IMR-90 (cell line): ENCODE measurements at regions not wholly inside any gene's neighbourhood (a gene's known extent, or its start where the extent isn't known, plus 50 kb on each side); places are given as distances from the start of the nearest gene placed in this dataset.

Source experiments
- CHD1 ChIP-seq: IDR thresholded peaks from 2 replicates; pipeline ENCODE4 v1.6.1; 2012; ENCODE audit warnings: low read depth, low read length, improper control_type of control experiment
- MAFK ChIP-seq: IDR thresholded peaks from 2 replicates; pipeline ENCODE4 v1.6.1; 2012; ENCODE audit warnings: low read depth, low read length, improper control_type of control experiment
- MXI1 ChIP-seq: IDR thresholded peaks from 2 replicates; pipeline ENCODE4 v1.6.1; 2012; ENCODE audit warnings: low read depth, mild to moderate bottlenecking, low read length, moderate library complexity, borderline replicate concordance
- POLR2A ChIP-seq: IDR thresholded peaks from 2 replicates; pipeline ENCODE4 v1.6.1; 2012; ENCODE audit warnings: mild to moderate bottlenecking, low read depth, low read length
- RAD21 ChIP-seq: IDR thresholded peaks from 2 replicates; pipeline ENCODE4 v1.6.1; 2012; ENCODE audit warnings: low read length, improper control_type of control experiment
- RCOR1 ChIP-seq: IDR thresholded peaks from 2 replicates; pipeline ENCODE4 v1.6.1; 2012; ENCODE audit warnings: mild to moderate bottlenecking, low read length, improper control_type of control experiment; ENCODE audit not compliant: insufficient replicate concordance
- RFX5 ChIP-seq: IDR thresholded peaks from 2 replicates; pipeline ENCODE4 v1.8.0; 2012; ENCODE audit warnings: low read depth, mild to moderate bottlenecking, low read length, moderate library complexity
- TF ChIP-seq, protein P1 (sequence below): conservative IDR thresholded peaks from 2 replicates; pipeline ENCODE4 v1.5.1; 2012; ENCODE audit warnings: mild to moderate bottlenecking, low read depth, low read length, improper control_type of control experiment
- TF ChIP-seq, protein P2 (sequence below): fragments of 150-350 bp; IDR thresholded peaks from 2 replicates; pipeline ENCODE4 v1.6.1; 2017; ENCODE audit warnings: mild to moderate bottlenecking, antibody characterized with exemption, low read length, low read depth
- TF ChIP-seq, protein P3 (sequence below): fragments of 150-350 bp; IDR thresholded peaks from 2 replicates; pipeline ENCODE4 v1.6.1; 2016; ENCODE audit warnings: low read depth, mild to moderate bottlenecking, low read length, moderate library complexity, borderline replicate concordance

DNA sequence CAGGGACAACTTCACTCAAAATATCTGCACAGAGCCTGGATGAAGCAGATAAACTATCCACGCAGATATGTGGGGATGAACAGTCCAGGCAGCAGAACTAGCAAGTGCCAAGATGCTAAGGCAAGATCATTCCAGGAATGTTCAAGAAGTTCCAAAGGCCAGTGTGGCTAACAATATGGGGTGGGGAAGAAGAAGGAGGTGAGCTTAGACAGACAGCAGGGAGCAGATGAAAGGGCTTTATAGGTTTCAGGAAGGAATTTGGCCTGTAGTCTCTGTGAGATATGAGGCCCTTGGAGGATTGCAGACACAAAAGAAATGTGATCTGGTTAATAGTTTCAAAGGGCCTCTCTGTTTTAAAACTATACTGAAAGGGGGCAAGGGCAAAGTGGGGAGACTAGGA lies 63.5 kb upstream of the PPM1H start:
- TF ChIP-seq MXI1 (no peak), MAFK (no peak), POLR2A (no peak), RCOR1 (no peak), RAD21 (no peak), RFX5 (no peak), CHD1 (no peak)
- TF ChIP-seq, protein P1, sequence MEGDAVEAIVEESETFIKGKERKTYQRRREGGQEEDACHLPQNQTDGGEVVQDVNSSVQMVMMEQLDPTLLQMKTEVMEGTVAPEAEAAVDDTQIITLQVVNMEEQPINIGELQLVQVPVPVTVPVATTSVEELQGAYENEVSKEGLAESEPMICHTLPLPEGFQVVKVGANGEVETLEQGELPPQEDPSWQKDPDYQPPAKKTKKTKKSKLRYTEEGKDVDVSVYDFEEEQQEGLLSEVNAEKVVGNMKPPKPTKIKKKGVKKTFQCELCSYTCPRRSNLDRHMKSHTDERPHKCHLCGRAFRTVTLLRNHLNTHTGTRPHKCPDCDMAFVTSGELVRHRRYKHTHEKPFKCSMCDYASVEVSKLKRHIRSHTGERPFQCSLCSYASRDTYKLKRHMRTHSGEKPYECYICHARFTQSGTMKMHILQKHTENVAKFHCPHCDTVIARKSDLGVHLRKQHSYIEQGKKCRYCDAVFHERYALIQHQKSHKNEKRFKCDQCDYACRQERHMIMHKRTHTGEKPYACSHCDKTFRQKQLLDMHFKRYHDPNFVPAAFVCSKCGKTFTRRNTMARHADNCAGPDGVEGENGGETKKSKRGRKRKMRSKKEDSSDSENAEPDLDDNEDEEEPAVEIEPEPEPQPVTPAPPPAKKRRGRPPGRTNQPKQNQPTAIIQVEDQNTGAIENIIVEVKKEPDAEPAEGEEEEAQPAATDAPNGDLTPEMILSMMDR = no peak
- TF ChIP-seq, protein P2, sequence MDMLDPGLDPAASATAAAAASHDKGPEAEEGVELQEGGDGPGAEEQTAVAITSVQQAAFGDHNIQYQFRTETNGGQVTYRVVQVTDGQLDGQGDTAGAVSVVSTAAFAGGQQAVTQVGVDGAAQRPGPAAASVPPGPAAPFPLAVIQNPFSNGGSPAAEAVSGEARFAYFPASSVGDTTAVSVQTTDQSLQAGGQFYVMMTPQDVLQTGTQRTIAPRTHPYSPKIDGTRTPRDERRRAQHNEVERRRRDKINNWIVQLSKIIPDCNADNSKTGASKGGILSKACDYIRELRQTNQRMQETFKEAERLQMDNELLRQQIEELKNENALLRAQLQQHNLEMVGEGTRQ = no peak
- TF ChIP-seq, protein P3, sequence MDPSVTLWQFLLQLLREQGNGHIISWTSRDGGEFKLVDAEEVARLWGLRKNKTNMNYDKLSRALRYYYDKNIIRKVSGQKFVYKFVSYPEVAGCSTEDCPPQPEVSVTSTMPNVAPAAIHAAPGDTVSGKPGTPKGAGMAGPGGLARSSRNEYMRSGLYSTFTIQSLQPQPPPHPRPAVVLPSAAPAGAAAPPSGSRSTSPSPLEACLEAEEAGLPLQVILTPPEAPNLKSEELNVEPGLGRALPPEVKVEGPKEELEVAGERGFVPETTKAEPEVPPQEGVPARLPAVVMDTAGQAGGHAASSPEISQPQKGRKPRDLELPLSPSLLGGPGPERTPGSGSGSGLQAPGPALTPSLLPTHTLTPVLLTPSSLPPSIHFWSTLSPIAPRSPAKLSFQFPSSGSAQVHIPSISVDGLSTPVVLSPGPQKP = no peak
